ENCODE measurements at regions not wholly inside any gene's neighbourhood (a gene's known extent, or its start where the extent isn't known, plus 50 kb on each side); places are given as distances from the start of the nearest gene placed in this dataset.

GRCh38 chr10:4262870-4263600, 478.0 kb upstream of the KLF6 start:
- TF ChIP-seq CTCF (IDR thresholded peaks at IDR 0.05): no peak
- no peak for TF ChIP-seq POLR2A (IDR thresholded peaks at IDR 0.05)

Measured in testis (tissue), 2 donors.